ELR (cell line): ENCODE measurements at regions not wholly inside any gene's neighbourhood (a gene's known extent, or its start where the extent isn't known, plus 50 kb on each side); places are given as distances from the start of the nearest gene placed in this dataset.

ENCODE experiments used
- DNase-seq: peaks from one replicate; pipeline ENCODE4 v3.0.0-alpha.2; 2015; ENCODE audit warnings: low read depth

DNA sequence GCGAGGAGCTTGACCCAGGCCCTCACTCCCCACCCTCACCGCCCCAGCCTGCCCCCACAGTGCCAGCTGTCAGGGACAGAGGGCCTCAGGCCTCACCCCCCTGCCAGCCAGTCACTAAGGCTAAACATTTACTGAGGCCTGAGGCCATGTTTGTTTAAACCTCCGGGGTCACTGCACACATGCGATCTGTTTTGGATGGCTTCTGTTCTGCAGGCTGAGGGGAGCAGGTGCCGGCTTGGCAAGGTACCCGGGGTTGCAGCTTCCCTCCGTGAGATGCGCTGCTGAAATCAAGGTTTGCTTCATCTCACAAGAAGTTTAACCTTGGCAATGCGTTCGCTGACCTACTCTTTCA, 103.3 kb upstream of the BOD1 start:
- DNase-seq: no peak

DNA sequence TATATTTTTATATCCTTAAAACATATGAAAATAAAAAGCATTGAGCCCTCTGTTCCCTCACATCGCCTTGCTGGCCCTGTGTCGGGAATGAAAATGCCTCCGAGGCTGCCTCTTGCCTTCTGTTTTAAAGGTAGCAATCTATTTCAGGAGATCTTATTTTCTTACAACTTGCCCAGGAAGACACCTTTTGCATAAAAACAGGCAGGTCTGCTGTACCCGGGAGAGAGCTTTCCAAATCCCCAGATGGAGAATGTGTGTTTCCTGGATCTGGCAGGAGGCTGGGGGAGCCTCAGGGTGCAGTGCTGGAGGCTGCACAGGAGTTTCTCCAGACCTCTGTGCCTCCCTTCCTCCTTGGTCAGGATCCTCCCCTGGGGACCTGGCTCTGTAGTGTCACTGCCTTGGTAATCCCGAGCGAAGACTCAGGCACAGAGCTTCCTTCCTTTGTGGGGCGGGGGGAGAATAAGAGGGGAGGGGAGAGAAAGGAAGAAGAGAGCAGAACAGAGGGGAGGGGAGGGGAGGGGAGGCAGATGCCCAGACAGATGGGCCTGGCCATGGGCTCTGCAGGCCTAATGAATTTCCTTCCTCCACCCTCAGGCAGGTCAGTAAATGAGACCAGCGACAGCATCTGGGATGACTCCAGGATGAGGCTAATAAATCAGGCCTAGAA, 104.0 kb upstream of the BOD1 start:
- no peak for DNase-seq

DNA sequence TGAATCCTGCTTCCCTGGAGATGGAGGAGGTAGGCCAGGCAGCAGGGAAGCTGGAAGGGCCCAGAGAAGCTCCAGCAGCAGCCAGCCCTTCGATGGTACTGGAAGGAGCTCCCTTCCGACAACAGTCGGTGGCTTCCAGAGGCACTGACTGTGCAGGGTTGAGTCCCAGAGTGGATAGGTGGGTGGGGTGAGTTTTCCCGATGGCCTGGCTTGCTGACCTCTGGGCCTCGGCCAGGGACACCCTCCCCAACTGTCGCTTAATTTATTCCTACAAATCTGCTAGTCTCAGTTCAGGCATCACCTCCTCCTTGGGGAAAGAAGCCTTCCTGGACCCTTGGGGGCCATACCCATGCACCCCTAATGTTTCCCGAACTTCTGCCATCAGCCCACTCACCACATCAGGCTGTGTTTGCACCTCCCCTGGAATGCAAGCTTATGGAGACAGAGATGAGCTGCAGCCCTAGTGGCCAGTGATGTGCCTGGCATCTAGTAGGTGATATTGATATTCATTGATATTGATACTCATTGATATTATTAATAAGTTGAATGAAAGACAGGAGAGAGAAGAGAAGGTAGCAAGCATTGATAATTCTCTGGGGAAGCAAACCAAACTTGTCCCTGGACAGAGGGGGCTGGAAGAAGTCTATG, 104.6 kb upstream of the BOD1 start:
- no peak for DNase-seq

DNA sequence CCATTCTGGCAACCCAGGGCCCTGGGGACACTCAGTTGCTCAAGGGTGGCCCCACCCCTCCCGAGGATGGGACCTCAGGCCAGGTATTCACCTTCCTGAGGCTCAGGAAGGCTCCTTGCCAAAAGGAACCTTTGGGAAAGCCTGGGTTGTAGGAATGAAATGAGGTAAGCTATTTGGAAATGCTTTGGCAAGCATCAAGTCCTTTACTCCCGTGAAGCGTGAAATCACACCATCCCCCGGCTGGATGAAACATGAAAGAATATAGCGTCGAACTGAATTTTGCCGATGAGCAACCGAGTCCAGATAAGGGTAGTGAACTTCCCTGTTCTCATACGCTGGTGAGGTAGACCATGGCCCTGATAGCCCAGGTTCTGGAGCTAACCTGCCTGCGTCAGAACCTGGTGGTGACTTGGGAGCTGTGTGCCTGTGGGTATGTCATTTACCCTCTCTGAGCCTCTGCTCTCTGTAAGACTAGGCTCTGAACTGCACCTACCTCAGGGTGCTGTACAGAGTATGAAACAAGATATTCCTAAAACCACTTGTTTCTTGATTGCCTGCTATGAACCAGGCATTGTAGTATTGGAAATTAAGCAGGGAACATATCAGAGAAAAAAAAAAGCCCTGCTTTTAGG, 105.3 kb upstream of the BOD1 start:
- DNase-seq: no peak

DNA sequence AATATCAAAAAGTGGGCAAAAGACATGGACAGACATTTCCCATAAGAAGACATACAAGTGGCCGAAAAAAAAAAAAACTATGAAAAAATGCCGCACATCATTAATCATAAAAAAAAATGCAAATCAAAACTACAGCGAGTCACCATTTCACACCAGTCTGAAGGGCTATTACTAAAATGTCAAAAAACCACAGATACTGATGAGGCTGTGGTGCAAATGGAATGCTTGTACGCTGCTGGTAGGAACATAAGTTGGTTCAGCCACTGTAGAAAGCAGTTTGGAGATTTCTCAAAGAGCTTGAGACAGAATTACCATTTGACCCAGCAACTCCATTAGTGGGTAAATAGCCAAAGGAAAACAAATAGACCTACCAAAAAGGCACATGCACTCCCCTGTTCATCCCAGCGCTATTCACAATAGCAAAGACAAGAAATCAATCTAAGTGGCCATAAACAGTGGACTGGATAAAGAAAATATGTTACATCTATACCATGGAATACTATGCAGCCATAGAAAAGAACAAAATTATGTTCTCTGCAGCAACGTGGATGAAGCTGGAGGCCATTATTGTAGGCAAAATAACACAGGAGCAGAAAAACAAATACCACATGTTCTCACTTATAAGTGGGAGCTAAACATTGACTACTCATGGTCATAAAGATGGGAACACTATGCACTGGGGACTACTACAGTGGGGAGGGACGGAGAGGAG, 110.6 kb upstream of the BOD1 start:
- DNase-seq: no peak

DNA sequence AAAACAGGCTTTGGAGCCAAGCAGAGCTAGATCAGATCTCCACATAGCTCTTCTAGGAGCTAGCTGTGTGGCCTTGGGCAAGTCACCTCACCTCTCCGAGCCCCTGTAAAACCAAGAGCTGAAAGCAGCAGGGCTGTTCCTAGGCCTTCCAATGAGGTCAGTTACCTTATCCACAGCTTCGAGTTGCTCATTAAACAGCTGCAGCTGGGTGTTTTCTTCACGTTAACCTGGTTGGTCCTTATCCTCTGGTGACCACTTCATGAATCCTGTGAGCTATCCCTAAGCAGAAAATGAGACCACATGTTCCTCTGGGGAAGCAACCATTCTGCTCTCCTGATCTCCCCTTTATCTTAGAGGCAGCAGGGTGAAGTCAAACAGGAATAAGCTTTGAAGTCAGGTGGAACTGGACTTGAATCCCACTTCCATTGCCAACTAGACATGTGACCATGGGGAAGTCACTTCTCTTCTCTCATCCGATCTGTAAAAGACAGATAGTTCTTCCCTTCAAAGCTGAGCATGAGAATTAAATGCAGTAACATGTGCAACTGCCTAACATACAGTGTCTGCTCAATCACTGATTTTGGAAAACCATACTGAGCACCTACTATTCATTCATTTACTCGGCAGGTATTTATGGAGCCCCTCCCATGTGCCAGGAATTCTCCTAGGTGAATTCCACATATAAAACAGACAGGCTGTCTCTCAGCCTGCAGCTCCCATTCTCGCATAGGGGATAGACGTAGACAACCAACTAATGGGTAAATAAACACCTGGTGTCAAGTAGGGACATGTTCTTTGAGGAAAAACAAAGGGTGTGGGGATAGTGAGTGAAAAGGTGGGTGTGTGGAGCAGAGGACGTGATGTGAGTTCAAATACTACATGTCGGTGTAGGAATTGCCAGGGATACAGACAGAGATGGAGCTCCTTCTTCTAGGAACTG, 111.7 kb upstream of the BOD1 start:
- no peak for DNase-seq

DNA sequence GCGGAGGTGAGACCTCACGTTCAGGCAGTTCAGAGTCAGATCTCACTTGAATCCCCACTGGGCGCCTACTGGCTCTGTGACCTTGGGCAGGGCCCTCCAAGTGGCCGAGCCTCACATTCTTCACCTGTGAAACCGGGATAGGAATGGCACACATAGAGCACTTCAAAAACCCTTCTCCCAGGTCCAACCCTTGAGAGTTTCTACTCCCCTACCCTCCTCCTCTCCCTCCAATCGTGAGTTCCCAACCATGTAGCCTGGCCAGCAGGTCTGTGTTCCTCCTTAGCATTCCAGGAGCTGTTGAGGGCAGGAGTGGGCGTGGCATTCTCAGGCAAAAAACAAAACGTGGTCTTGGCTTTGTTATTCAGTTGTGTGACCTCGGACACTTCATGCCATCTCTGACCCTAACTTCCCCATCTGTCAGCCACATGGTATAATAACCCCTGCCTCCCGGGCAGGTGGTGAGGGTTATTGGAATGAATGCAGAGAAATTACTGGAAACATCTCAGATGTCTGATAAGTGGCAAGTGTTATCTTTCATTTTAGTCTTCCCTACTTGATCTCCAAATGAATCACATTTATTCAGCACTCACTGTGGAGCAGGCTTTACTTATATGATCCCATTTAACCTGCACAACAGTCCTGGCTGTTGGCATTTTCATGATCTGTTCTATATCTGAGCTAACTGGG, 112.8 kb upstream of the BOD1 start:
- no peak for DNase-seq

DNA sequence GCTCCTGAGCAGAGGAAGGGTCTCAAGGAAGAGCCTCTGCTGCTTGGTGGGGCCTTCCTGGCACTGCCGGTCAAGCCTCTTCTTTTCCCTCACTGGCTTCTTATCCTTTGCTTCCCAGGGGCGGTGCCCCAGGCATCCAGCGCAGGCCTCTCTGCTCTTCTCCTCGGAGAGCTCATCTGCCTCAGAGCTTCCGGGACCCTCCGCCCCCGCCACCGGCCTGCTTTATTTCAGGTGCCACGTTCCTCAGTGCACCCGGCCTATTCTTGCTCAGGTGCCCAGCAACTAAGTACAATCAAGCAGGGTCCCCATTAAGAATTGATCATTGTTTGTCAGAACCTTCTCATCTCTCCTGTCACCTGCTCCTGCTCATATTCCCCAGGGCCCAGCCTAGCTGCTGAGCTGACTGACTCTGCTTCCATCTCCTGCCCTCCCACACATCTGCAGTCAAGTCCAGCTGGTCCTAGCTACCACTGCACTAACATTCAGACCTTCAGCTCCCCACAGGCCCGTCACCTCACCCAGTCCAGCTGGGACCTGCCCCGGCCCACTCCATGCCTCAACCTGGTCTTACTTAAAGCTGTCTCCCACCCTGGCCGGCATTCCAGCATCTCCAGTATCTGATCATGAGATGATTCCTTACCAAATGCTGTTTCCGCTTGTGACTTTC, 114.3 kb upstream of the BOD1 start:
- no peak for DNase-seq

DNA sequence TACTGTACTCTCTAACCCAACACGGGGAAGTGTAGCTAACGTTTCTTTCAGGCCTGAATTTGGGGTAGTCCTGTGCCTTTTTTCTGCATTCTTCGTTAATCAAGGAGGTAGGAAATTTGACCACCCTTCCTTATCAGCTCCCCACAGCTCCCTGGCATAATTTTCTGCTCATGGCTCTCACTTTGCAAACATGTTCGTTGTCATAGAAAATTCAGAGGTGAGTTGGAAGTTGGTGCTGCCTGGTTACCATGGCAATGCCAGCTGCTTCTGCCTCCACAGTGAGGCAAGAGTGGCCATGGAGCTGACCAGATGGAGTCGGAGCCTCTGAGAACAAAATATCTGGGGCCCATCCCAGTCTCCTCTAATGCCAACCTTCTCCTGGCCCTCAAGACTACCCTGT, 116.6 kb upstream of the BOD1 start:
- DNase-seq: no peak

DNA sequence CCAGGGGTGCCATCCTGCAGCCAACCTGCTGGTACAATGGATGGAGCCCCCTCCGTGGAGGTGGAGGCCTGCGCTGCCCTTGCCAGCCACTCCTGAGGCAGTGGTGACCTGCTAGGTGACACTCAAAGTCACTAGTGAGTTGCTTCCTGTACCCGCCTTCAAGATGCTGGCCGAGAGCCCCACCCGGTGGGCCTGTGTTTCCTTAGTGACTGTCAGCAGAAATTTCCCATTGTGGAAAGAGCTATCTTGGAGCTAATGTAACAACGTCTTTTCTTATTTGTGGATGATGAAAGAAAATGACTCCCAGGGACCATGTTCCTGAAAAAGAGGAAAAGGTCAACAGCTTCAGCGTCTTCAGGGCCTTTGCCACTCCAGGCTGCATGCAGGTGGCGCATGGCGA, 117.0 kb upstream of the BOD1 start:
- DNase-seq: no peak

DNA sequence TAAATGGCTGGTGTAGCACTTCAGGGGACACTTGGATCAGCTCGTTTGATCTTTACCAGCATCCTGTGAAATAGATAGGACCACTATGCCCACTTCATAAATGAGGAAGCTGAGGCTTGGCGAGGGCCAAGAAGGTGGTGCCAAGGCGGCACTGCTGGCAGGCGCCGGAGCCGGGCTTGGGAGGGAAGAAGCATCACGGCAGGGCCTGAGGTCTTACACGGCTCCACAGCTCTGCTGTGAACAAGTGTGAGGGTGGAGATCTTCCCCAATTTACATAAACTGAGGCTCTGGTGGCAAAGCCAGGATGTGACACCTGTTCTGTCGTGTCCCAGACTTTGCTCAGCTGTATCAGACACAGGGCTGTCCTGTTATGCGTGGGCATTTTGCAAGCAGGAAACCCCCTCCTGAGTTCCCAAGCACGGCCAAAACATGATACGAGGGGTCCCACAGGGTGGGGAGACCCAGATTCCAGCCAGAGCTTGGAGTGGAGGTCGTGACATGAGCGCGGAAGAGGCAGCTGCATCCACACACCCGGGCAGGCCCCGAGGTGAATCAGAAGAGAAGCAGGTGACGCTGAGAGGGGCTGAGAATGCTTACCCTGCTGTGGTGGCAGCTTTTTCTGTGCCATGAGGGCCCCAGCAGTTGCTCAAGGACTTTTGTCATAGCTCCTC, 117.5 kb upstream of the BOD1 start:
- no peak for DNase-seq

DNA sequence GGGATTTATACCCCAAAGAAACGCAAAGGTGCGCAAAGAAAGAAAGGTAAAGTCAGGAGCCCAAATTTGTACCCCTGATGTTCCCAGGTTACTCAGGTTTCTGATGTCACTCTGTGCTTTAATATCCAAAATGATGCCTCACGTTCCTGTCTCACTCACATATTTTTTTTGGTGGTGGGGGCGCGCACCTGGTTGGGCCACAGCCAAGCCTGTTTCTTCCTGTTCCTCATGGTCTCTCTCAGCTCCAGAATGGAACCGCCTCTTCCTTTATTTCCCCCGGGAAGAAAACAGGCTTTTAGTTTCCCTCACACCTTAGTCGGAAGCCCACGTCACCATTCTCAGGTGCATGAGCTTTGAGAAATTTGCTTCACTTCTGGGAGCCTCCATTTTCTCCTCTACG, 118.3 kb upstream of the BOD1 start:
- no peak for DNase-seq

DNA sequence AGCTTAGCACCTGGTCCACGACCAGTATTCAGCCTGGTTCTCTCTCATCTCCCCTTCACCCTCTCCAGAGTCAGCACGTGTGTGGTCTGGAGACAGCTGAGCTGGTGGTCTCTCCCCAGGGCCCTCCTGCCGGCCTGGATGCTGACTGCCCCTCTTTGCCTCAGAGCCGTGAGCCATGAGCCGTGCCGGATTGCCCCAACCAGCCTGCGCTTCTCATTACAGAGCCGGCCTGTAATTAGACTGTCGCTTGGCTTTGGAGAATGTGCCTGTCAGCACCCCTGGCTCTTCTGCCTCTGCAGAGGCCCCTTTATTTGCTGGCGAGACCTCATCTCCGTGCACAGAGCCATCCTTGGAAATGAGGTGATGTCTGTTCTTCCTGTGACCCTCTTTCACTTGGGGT, 118.7 kb upstream of the BOD1 start:
- DNase-seq: no peak

DNA sequence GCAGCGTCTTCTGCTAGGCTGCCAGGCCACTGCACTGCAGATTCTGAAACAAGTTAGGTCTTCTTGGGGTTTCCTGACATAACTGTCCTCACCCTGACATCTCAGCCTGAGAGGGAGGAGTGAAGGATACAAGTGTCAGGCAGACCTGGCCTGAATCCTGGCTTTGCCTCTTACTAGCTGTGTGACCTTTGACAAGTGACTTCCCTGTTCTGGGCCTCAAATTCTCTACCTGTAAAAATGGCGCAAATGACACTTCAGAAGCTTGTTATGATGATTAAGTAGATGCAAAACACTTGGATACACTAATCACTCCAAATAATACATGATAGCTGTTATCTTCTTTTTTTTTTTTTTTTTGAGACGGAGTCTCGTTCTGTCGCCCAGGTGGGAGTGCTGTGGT, 119.2 kb upstream of the BOD1 start:
- no peak for DNase-seq

DNA sequence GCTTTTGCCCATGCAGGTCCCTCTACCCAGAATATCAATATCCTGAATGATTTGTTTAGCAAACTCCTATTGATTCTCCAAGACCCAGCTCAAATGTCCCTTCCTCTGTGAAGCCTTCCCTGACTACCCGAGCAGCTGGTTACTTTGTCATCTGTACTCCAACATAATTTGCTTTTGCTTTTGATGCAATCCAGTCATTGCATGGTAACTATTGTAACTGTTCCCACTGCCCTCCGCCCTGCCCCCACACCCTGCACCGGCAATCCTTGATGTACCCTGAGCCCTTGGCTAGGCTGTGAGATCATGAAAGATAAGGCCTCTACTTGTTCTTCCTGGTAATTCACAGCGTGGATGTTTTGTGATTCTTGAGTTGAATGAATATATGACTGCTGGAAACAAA, 119.9 kb upstream of the BOD1 start:
- DNase-seq: no peak

DNA sequence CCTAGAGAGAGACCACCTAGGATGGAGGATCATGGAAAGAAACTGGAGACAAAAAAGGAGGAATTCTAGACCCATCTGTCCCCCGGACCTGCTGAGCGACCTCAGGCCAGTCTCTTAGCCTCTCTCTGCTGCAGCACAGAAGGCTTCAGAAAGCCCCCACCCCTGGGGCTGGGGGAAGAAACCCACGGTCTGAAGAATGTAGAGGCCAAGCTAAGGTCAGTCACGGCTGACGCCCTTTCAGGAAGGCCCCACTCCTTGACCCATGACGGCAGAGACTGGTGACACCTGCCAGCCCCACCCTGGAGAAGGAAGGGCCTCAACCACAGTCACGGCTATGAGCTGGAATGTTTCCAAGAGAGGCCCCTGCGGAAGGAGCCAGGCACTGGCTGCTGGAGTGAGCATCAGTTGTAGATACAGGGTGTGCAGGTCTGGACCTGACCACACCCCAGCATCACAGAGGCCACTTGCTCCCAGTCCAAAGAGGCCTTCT, 120.5 kb upstream of the BOD1 start:
- DNase-seq: no peak

DNA sequence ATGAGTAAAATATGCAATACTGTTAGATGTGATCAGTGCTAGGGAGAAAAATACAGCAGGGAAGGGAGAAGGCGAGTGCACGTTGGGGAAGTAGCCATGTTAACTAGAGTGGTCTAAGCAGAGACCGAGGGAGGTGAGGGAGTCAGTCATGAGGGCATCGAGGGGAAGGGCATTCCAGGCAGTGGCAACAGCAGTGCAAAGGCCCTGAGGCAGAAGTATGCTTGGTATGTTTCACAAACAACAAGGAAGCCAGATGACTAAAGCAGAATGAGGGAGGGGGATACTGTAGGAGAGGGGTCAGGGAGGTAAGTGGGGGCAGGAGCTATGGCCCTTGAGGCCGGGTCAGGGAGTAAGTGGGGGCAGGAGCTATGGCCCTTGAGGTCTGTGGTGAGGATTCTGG, 123.3 kb upstream of the BOD1 start:
- DNase-seq: no peak

DNA sequence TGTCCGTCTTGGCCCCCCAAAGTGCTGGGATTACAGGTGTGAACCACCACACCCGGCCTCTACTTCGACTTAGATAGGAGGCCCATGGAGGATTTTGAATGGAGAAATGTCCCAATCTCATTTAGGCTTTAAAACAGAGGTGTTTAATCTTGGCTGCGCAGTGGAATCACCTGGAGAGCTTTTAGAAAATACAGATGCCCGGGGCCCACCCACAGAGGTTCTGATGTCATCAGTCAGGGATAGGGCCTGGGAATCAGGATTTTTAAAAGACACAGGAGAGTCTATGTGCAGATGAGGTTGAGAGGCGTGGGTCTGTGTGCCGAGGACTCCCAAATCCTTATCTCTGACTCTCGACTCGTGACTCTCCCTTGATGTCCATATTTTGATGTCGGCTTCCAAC, 124.0 kb upstream of the BOD1 start:
- DNase-seq: no peak

DNA sequence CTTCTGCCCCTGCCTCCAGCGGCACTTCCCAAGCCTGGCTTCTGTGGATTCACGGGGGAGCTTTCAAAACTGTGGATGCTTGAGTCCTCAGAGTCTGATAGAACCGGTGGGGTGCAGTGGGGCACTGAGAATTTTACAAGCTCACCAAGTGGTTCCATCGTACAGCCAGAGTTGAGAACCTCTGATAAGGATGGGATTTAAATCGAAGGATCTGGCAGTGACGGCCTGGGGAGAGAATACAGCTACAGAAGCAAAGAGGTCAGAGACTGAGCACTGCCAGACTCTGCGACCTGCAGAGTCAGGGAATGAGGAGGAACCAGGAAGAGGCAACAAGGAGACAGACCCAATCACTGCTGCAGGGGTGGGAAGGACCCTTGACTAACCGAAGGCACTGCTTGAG, 124.6 kb upstream of the BOD1 start:
- no peak for DNase-seq

DNA sequence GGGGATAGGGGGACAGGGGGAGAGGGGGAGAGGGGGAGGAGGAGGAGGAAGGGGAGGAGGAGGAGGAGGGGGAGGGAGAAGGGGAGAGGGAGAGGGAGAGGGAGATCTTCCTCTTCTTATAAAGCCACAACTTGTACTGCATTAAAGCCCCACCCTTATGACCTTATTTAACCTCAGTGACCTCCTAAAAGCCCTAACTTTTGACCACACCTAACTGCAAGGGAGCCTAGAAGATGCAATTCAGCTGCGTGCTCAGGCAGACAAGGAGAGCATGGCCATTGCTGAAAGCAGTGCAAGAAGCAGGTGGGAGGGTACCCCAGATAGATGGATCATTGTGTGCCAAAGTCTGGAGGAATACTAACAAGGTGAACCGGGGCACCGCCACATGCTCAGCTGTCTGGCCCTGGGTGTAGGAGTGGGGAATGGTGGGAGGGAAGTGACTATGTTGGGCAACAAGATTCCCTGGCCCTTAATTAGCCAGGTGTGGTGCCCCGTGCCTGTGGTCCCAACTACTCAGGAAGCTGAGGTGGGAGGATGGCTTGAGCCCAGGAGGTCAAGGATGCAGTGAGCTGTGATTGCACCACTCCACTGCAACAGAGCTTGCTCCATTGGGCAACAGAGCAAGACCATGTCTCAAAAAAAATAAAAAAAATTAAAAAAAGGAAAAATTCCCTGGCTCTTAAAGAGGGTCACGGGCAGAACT, 125.4 kb upstream of the BOD1 start:
- no peak for DNase-seq
